NCI-H2107 treated with DMSO at 0.1 percent for 48 hours (cell line): ENCODE measurements at regions not wholly inside any gene's neighbourhood (a gene's known extent, or its start where the extent isn't known, plus 50 kb on each side); places are given as distances from the start of the nearest gene placed in this dataset.
"Not testable (repeated sequence)": the region's sequence is repeated elsewhere in the genome, so short reads cannot be mapped to it uniquely, and the experiment has no call there.

Experiments
- DNase-seq: peaks from one replicate; lab custom pipeline; 2025; ENCODE audit not compliant: unreplicated experiment; lab: John Stamatoyannopoulos, UW

DNA sequence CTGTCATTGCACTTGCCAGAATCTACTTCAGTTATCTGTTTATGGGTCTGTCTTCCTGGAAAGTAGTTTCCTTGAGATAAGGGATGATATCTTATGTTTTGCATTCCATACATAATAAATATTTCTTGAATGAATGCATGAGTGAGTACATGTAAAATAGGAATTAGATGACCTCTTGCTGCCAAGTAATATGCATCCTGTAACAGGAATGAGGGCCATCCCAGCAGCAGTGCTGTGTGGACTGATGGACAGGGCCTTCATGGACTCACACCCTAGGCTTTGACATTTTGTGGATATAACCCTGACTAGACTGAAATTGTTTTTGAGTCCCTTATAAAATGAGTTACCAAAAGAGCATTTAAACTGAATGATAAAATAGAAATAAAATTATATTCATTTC, 77.2 kb upstream of the NEIL3 start:
- no peak for DNase-seq

DNA sequence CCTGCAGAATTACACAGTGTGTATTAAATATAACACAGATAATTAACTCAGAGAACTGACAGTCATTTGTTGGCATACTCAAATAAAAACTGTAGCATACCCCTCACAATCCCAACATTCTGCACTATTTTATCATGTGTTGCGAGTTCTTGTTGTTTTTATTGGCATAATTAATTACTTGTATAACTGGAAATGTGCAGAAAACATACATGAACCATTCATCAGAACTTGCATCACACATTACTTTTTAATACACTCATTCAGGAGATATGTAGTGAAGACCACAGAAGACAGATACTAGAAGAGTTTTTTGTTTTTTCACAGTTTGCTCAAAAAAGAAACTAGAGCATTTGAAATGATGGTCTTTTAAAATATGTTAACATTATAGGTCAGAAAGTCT, 74.6 kb upstream of the NEIL3 start:
- no peak for DNase-seq

DNA sequence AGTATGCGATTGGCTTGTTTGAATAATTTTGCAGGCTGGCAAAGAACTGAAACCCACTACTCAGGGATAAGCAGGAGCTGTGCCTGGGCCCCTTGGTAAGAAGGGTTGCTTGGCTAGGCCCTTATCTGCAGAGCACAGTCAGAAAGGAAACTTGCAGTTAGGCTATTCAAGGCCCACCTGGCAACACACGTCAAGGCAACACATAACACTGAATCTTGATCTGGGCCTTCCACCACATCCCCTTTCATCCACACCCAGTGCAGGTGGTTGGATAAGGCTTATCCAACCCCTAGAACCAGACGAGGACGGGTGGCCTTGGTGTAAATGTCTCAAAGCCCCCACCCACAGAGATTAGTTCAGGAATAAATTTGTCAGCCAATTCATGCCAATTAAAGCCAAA, 72.8 kb upstream of the NEIL3 start:
- DNase-seq: no peak

DNA sequence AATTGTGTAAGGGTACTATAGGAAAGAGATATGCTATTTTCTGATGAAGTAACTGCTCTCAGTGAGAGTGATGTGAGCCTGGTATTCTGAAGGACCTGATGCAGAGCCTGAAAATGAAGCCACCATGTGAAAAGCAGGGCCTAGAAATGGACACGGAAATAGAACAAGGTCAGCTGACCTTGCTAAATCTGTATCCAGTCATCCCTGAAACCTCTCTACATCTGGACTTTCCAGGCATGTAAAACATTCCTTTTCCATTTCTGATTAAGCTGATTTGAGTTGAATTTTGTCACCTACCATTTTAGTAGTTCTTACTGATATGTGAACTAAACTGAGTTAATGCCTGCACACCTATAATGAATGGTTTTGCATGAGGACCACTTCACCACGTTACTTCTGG, 72.4 kb upstream of the NEIL3 start:
- DNase-seq: no peak

DNA sequence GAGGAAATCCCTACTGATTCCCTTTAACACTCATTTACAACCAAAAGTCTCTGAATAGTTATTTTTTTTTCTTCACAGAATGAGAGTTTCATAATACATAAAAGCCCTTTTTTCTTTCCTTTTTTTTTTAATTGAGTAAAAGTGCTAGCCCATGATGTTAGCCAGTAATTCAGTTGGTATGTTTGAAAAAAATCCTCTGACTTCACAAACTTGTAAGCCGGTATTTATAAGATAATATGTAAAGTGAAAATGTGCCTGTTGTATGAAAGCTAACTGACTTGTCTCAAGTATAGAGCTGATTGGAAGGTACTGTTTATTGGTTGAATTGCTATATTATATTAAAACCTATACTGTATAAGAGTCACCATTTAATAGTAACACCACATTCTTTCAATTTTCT, 70.2 kb upstream of the NEIL3 start:
- DNase-seq: no peak

DNA sequence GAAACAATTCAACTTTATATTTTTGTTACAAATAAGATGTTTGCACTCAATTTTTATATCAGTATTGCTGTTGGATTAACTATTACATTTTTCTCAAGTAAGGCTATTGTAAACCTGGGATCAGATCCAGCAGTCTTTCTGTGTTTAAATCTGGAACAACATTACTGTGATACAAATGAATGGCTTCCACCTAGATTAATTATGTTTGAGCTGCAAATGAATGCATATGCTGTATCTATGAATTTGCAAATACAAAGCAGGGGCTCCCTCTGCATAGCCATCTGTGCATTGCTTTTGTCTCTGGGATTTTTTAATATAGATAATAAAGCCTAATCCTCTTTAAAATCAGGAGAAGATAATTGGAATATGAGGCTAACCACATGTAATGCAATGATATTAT, 69.8 kb upstream of the NEIL3 start:
- DNase-seq: no peak

DNA sequence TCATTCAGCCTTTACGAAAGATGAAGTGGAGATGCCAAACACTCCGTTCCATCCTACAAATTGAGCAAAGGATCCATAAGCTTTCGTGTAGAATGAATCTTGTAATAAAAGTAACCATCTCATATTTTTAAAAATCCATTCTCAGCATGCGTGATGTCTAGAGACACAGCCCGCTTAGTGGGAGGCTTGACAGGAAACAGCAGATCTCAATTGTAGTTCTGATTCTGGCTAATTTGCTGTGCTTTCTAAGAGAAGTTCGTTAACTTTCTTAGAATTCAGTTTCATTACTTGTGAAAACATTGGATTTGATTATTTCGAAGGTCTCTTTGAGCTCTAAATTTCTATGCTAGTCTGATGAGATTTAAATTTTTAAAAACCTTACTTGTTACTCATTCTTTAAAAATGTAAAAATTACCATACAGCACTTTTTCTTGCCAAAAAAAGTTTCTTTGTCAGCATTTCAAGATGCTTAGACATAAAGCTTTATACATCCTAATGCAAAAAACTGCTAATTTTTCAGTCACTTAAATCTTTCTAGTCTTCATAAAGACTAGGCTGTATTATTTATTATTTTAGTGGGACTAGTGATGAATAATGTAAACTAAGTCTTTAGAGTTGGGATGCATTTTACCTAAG, 66.9 kb upstream of the NEIL3 start:
- DNase-seq: no peak

DNA sequence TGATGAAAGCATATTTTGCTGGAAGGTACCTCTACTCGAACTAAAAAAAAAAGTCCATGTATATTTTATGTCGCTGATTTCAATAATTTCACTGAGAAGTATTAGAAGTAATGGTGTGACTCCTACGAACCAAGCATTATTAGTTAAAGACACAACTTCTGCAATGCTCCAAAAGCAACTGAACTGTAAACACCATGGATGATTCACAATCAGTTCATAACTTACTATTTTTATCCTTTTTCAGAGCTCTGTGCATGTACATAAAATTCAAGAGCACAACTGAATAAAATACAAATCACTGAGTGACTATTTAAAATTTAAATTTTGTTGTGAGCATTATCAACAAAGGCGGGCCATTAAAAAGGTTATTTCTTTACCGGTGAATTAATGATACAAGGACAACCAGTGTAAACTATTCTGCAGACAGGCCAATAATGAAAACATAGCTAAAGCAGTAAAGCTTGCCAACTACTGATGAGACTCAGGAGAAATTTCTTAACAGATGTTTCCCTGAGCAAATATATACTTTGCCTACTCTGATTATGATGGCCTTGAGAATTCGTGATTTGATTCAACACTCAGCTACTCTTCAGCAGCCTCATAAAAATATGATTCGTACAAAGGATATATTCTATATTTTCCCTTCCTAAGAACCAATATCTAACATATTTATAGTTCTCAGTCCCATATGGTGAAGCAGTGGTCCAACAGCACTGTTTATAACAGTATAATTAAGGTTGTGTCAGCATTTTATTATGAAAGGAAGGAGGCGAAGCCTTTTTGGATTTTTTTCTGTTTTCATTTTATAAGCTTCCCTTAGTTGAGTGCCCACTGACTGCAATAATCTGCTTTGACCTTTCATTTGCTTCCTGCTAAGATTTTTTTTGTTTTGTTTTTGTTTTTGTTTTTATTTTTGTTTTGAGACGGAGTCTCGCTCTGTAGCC, 62.8 kb upstream of the NEIL3 start:
- no peak for DNase-seq

DNA sequence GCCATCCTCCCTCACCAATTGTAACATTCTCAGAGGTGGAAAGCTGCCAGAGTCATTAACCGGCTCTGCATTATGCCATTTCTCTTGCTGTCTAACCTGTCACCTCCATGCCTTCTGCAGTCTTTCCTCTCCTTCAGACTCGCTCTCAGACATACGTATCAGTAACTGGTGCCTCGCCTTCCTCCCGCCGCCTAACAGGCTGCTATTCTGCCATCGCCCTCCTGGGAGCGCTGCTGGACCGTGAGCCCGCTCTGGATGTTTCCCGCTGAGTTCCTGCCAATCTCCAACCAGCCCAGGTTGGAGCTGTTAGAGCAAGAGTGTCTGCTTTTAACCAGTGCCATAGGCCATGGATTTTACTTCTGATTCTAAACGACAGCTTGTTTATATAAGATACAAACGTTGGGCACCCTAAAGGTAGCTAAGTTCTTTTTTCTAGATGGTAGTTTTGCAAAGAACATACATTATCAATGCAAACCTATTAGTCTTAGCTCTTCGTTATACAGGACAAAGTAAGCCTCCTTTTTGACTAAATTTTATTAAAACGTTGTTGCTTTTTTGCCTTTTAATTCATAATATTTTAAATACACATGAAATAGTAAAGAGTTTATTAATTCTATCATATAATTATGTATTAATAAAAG, 59.5 kb upstream of the NEIL3 start:
- DNase-seq: peak; percentile 48

DNA sequence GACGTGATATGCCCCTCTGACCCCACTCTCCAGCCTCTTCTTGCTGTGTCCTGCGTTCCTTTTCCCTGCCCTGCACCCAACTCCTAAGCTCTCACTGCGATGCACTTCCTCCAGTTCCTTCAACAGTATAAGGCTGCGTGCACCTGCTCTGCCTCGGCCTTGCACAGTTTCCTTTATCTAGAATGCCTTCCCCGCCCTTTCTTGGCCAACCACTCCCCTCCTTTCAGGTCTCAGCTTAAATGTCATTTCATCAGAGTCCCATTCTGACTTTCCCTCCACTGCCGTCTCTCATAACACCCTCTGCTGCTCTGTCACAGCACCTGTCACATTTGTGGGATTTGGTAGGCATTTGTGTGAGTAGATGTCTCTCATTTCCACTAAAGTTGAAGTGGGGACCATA, 58.4 kb upstream of the NEIL3 start:
- DNase-seq: peak; percentile 21

DNA sequence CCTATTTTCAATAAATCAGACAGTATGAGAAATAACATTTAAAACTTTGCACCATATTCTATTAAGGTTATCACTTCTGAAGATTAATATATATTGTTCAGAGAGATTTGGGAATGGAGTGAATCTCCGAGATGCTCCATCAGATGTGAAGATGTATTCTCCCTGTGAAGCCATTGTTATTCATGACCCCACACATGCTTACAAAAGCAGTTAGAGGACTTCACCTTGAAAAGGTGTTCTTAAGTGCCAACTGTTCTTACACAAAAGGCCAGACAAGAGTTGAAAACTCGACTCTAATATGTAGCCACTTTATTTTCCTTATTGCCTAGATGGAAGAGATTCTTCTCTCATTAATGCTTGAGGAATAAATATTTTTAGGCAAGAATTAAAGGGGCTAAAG, 54.3 kb upstream of the NEIL3 start:
- DNase-seq: no peak

DNA sequence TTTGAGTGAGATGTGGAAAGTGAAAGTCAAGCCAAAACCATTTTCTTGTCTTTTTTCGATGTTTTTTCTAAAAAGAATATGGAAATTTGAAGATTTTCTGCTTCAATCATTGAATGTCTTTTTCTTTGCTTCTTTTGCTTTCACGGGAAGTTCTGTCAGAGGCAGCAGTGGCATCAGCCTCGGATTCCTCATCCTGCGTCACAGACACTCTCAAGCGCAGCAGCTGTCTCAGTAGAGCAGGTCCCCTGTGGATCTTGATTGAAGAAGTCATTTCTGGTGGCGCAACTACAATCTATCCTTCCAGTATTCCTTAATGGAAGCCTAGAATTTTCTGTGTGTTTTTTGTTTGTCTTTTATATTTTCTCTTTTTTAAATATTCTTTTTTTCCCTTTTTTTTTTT, 52.7 kb upstream of the NEIL3 start:
- no peak for DNase-seq

DNA sequence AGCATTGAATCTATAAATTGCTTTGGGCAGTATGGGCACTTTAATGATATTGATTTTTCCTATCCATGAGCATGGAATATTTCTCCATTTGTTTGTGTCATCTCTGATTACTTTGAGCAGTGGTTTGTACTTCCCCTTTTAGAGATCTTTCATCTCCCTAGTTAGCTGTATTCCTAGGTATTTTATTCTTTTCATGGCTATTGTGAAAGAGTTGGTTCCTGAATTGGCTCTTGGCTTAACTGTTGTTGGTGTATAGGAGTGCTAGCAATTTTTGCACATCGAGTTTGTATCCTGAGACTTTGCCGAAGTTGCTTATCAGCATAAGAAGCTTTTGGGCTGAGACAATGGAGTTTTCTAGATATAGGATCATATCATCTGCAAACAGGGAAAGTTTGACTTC, 50.2 kb upstream of the NEIL3 start:
- not testable (repeated sequence) for DNase-seq
